ENCODE measurements at regions not wholly inside any gene's neighbourhood (a gene's known extent, or its start where the extent isn't known, plus 50 kb on each side); places are given as distances from the start of the nearest gene placed in this dataset.
A peak's percentile ranks its signal among the peaks of the same experiment; 100 is the strongest.

DNA sequence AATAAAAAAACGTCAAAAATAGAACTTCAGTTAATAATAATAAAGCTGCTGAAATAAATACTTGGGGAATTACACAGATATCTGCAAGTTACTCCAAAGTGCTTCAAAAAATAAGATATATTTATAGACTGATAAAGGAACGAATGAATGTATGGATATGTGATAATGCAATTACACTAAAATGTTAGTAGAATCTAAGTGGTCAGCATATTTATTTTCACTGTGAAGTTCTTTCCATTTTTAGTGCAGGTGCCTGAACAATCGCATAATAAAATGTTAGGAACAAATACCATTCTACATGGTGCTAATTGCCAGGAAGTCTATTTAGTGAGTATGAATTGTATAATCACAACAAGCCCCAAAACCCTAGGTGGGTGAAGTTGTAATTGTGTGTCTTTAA is 169.6 kb upstream of the RGPD4 start:
- no peaks in the 10 kb centered on the region for H3K9me3 ChIP-seq (replicated peaks; ENCODE audit: control insufficient read depth, low read depth, low read length)
- no peak overlapping the region for H3K27ac ChIP-seq (ENCODE audit: low read length)
- no CpG with 5 or more reads among the region's 3 CpGs for WGBS (ENCODE audit: insufficient coverage)
- DNase-seq, result no peak
- H3K4me3 ChIP-seq (ENCODE audit: low read length), result no peak overlapping the region
- H3K4me1 ChIP-seq (ENCODE audit: control insufficient read depth, insufficient read depth, low read length), result no peaks in the 10 kb centered on the region
- no peaks in the 10 kb centered on the region for H3K36me3 ChIP-seq (ENCODE audit: control insufficient read depth, insufficient read depth, low read length)
- no peaks in the 10 kb centered on the region for H3K27me3 ChIP-seq (ENCODE audit: control insufficient read depth, insufficient read depth, low read length)

DNA sequence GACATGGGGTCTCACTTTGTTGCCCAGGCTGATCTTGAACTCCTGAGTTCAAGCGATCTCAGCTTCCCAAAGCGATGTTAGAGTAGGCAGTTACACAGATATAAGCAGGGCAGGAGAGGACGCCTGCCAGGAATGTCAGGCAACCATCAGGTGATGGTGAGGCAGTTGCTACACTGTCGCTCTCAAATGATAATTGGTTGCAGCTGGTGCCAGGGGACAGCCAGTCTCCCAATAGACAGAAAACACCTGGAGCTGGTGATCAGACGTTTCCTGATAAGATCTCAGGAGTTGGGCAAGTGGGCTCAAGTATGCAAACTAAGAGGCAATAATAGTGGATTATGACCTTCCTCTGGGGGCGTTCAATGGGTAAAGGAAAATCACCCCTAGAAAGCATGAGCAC is 163.1 kb upstream of the RGPD4 start:
- 36% methylated on average over 1 of the region's 6 CpGs for WGBS (ENCODE audit: insufficient coverage)
- no peaks in the 10 kb centered on the region for H3K27me3 ChIP-seq (ENCODE audit: control insufficient read depth, insufficient read depth, low read length)
- H3K4me1 ChIP-seq (ENCODE audit: control insufficient read depth, insufficient read depth, low read length), result no peaks in the 10 kb centered on the region
- no peak overlapping the region for H3K4me3 ChIP-seq (ENCODE audit: low read length)
- H3K36me3 ChIP-seq (ENCODE audit: control insufficient read depth, insufficient read depth, low read length), result no peaks in the 10 kb centered on the region
- no peak for DNase-seq
- no peak overlapping the region for H3K27ac ChIP-seq (ENCODE audit: low read length)
- H3K9me3 ChIP-seq (replicated peaks; ENCODE audit: control insufficient read depth, low read depth, low read length), result no peaks in the 10 kb centered on the region

DNA sequence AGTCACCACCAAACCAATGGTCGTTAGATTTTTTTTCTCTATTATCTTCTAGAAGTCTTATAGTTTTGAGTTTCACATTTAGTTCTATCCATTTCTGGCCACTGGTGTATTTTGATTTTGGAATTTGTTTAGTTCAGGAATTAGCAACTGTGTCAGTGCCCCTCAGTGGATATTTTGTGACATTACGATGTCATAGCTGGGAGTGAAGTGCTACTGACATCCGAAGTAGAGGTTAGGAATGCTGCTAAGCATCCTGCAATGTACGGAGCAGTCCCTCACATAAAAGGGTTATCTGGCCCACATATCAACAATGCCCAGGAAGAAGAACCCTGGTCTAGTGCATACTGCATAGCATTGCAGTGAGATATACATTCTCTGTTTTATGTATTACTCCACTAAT is 157.4 kb upstream of the RGPD4 start:
- H3K4me1 ChIP-seq (ENCODE audit: control insufficient read depth, insufficient read depth, low read length), result no peaks in the 10 kb centered on the region
- no CpG with 5 or more reads among the region's 4 CpGs for WGBS (ENCODE audit: insufficient coverage)
- no peak overlapping the region for H3K4me3 ChIP-seq (ENCODE audit: low read length)
- DNase-seq, result peak; percentile 55
- H3K36me3 ChIP-seq (ENCODE audit: control insufficient read depth, insufficient read depth, low read length), result no peaks in the 10 kb centered on the region
- no peaks in the 10 kb centered on the region for H3K27me3 ChIP-seq (ENCODE audit: control insufficient read depth, insufficient read depth, low read length)
- peaks cover 10% of the 10 kb centered on the region for H3K9me3 ChIP-seq (replicated peaks; ENCODE audit: control insufficient read depth, low read depth, low read length)
- H3K27ac ChIP-seq (ENCODE audit: low read length), result no peak overlapping the region

DNA sequence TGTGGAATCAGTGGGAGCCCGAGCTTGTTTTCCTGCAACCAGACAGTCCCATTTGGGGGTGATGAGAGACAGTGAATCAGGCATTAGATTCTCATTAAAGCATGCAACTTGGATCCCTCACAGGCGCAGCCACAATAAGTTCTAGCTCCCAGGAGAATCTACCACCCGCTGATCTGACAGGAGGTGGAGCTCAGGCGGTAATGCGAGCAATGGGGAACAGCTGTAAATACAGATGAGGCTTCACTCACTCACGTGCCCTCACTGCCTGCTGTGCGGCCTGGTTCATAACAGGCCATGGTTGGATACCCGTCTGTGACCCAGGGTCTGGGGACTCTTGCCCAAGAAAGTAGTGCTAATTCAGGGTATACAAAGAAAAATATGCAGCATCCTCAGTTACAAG is 144.8 kb upstream of the RGPD4 start:
- Histone ChIP-seq H3K4me1 (ENCODE audit: control insufficient read depth, insufficient read depth, low read length) (no peaks in the 10 kb centered on the region), H3K27me3 (ENCODE audit: control insufficient read depth, insufficient read depth, low read length) (no peaks in the 10 kb centered on the region), H3K36me3 (ENCODE audit: control insufficient read depth, insufficient read depth, low read length) (no peaks in the 10 kb centered on the region), H3K27ac (ENCODE audit: low read length) (no peak overlapping the region), H3K9me3 (replicated peaks; ENCODE audit: control insufficient read depth, low read depth, low read length) (no peaks in the 10 kb centered on the region), H3K4me3 (ENCODE audit: low read length) (no peak overlapping the region)
- 77% methylated on average over 2 of the region's 8 CpGs for WGBS (ENCODE audit: insufficient coverage)
- DNase-seq, result no peak

DNA sequence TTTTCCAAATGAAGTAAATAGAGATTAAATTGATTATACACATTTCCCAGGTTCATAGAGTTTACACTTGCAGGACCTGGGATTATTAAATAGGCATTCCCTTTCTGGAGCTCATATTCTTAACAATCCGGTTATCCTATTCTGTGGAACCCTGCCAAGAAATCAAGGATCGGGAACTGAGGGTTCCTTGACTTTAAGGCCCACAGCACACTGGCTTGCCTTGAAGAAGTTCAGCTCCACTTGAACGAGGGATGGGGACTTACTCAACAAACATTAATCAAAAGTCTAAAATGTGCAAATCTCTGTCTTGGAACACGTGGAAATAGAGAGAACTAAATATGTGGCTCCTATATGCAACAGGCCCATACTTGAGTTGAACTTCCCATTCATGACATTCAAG is 142.3 kb upstream of the RGPD4 start:
- WGBS (ENCODE audit: insufficient coverage), result 60% methylated on average over 1 of the region's 4 CpGs

DNA sequence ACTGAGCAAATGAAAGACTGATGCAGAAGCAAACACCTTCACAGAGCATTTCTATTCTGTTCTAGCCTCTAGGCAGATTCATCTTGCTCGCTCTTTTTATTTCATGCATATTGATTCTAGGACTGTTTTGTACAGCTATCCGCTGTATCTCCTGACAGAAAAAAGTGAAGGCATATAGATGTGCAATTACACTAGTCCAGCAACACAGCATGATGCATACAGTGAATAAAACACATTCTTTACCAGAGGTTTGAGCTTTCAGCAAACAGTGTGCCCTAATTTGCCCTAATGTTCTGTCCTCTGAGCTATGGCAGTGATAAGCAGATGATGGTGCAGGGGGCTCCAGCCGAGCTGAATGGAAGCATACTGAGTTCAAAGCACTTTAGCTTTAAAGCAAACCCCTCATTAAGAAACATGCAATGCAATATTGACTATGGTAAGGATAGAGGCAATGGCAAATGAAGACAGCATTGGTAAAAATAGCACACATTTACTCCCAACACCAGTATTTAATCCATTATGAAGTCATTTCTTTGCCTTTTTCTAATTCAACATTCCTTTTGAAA is 141.2 kb upstream of the RGPD4 start:
- Histone ChIP-seq H3K27ac (ENCODE audit: low read length) (no peak overlapping the region), H3K9me3 (replicated peaks; ENCODE audit: control insufficient read depth, low read depth, low read length) (no peaks in the 10 kb centered on the region), H3K4me1 (ENCODE audit: control insufficient read depth, insufficient read depth, low read length) (no peaks in the 10 kb centered on the region), H3K27me3 (ENCODE audit: control insufficient read depth, insufficient read depth, low read length) (no peaks in the 10 kb centered on the region), H3K36me3 (ENCODE audit: control insufficient read depth, insufficient read depth, low read length) (no peaks in the 10 kb centered on the region), H3K4me3 (ENCODE audit: low read length) (no peak overlapping the region)
- WGBS (ENCODE audit: insufficient coverage), result no CpG with 5 or more reads among the region's 3 CpGs
- no peak for DNase-seq

More for the DNA sequence above, 142.3 kb upstream of the RGPD4 start:
- DNase-seq, result no peak
- Histone ChIP-seq H3K4me3 (ENCODE audit: low read length) (no peak overlapping the region), H3K9me3 (replicated peaks; ENCODE audit: control insufficient read depth, low read depth, low read length) (no peaks in the 10 kb centered on the region), H3K36me3 (ENCODE audit: control insufficient read depth, insufficient read depth, low read length) (no peaks in the 10 kb centered on the region), H3K4me1 (ENCODE audit: control insufficient read depth, insufficient read depth, low read length) (no peaks in the 10 kb centered on the region), H3K27ac (ENCODE audit: low read length) (no peak overlapping the region), H3K27me3 (ENCODE audit: control insufficient read depth, insufficient read depth, low read length) (no peaks in the 10 kb centered on the region)

DNA sequence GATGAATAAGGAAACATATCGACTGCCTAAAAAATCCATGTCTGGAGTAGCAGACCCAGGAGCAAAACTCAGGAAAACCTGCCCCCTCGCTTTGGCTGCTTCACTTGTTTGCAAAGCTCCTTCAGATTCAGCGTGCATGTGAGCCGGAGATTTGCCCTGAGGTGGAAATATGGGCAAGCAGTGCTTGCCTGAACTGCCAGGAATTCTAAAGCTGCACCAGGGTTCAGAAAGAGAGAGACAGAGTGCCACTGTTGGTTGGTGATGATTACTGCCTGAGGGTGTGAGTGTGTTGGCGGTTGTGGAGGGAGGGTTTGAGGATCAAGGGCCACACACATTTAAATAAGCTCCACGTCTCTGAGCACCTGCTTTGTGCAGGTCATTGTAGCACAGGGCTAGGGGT is 139.6 kb upstream of the RGPD4 start:
- Histone ChIP-seq H3K4me3 (ENCODE audit: low read length) (no peak overlapping the region), H3K27ac (ENCODE audit: low read length) (no peak overlapping the region), H3K9me3 (replicated peaks; ENCODE audit: control insufficient read depth, low read depth, low read length) (no peaks in the 10 kb centered on the region), H3K36me3 (ENCODE audit: control insufficient read depth, insufficient read depth, low read length) (no peaks in the 10 kb centered on the region), H3K4me1 (ENCODE audit: control insufficient read depth, insufficient read depth, low read length) (no peaks in the 10 kb centered on the region), H3K27me3 (ENCODE audit: control insufficient read depth, insufficient read depth, low read length) (no peaks in the 10 kb centered on the region)
- DNase-seq, result peak; percentile 3
- WGBS (ENCODE audit: insufficient coverage), result 22% methylated on average over 4 of the region's 6 CpGs

DNA sequence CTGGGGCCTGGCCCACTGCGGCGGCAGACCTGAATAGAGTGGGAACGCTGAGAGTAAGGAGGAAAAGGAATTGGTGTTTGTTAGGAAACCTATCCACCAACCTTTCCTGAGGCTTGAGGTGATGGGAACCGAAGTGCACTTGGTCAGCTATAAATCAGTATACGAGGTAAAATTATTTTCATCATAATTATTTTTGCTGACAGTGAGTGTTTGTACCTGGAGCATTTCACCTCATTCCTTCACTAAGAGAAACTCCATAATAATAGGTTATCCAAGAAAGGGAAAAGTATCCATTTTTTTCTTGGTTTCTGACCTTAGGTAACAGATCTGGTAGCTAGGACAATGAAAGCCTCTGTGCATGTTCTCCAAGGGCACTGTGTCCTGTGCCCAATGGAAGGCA is 138.6 kb upstream of the RGPD4 start:
- Histone ChIP-seq H3K27me3 (ENCODE audit: control insufficient read depth, insufficient read depth, low read length) (no peaks in the 10 kb centered on the region), H3K4me3 (ENCODE audit: low read length) (no peak overlapping the region), H3K27ac (ENCODE audit: low read length) (no peak overlapping the region), H3K9me3 (replicated peaks; ENCODE audit: control insufficient read depth, low read depth, low read length) (no peaks in the 10 kb centered on the region), H3K36me3 (ENCODE audit: control insufficient read depth, insufficient read depth, low read length) (no peaks in the 10 kb centered on the region), H3K4me1 (ENCODE audit: control insufficient read depth, insufficient read depth, low read length) (no peaks in the 10 kb centered on the region)
- 100% methylated on average over 2 of the region's 5 CpGs for WGBS (ENCODE audit: insufficient coverage)
- DNase-seq, result no peak

DNA sequence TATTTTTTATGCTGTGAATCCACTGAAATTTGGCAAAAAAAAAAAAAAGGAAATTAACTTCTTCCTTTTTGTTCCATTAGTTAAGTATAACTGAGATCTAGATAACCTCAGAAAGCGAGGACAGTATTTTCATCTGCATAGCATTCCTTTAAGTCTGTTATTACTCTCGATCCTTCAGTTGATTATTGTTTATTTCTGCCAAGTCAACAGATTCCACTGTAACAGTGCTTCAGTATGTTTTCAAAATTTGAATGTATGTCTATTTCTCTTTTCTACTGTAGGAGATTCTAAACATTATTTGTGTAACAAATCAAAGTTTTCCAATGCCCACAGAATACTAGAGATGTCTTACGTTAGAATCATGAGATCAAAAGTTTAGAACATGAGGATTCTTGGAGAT is 133.1 kb upstream of the RGPD4 start:
- DNase-seq, result no peak
- no peaks in the 10 kb centered on the region for H3K9me3 ChIP-seq (replicated peaks; ENCODE audit: control insufficient read depth, low read depth, low read length)
- WGBS (ENCODE audit: insufficient coverage), result no CpG with 5 or more reads among the region's 3 CpGs
- H3K27me3 ChIP-seq (ENCODE audit: control insufficient read depth, insufficient read depth, low read length), result no peaks in the 10 kb centered on the region
- no peaks in the 10 kb centered on the region for H3K4me1 ChIP-seq (ENCODE audit: control insufficient read depth, insufficient read depth, low read length)
- no peak overlapping the region for H3K27ac ChIP-seq (ENCODE audit: low read length)
- H3K4me3 ChIP-seq (ENCODE audit: low read length), result no peak overlapping the region
- no peaks in the 10 kb centered on the region for H3K36me3 ChIP-seq (ENCODE audit: control insufficient read depth, insufficient read depth, low read length)

DNA sequence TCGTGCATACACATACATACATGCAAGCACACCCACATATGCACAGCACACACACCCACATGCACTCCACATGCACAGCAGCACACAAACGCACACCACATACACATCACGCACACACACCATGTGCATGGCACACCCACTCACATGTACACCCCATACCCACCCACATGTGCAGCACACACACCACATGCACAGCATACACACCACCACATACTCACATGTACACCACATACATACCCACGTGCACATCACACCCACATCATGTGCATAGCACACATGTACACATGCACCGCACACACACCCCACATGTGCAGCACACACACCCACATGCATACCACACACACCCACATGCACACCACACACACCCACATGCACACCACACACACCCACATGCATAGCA is 132.0 kb upstream of the RGPD4 start:
- Histone ChIP-seq H3K27ac (ENCODE audit: low read length) (no peak overlapping the region), H3K9me3 (replicated peaks; ENCODE audit: control insufficient read depth, low read depth, low read length) (no peaks in the 10 kb centered on the region)
- 94% methylated on average over 4 of the region's 5 CpGs for WGBS (ENCODE audit: insufficient coverage)

DNA sequence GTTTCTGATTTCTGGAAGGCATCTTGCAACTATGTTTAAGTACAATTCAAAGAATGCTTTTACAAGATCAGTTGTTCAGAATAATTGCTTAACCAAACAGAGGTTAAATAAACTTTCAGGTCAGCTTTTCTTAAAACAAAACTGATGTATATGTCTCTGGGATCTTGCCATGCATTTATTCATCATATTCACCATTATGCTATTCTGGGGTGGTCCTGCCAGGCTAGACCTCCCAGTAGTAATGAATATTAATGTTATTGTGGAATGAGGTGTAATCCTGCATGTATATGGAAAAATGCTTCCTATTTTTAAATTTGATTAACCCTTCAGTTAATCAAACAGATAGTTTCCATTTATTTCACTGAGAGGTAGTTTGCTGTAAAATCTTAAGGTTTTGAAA is 129.3 kb upstream of the RGPD4 start:
- Histone ChIP-seq H3K4me1 (ENCODE audit: control insufficient read depth, insufficient read depth, low read length) (no peaks in the 10 kb centered on the region), H3K4me3 (ENCODE audit: low read length) (no peak overlapping the region), H3K36me3 (ENCODE audit: control insufficient read depth, insufficient read depth, low read length) (no peaks in the 10 kb centered on the region), H3K27me3 (ENCODE audit: control insufficient read depth, insufficient read depth, low read length) (no peaks in the 10 kb centered on the region), H3K9me3 (replicated peaks; ENCODE audit: control insufficient read depth, low read depth, low read length) (no peaks in the 10 kb centered on the region), H3K27ac (ENCODE audit: low read length) (no peak overlapping the region)
- no peak for DNase-seq

More for the DNA sequence above, 132.0 kb upstream of the RGPD4 start:
- DNase-seq, result no peak
- H3K27me3 ChIP-seq (ENCODE audit: control insufficient read depth, insufficient read depth, low read length), result no peaks in the 10 kb centered on the region
- no peaks in the 10 kb centered on the region for H3K36me3 ChIP-seq (ENCODE audit: control insufficient read depth, insufficient read depth, low read length)
- no peak overlapping the region for H3K4me3 ChIP-seq (ENCODE audit: low read length)
- H3K4me1 ChIP-seq (ENCODE audit: control insufficient read depth, insufficient read depth, low read length), result no peaks in the 10 kb centered on the region
